NCI-H1417 (cell line): ENCODE measurements at regions not wholly inside any gene's neighbourhood (a gene's known extent, or its start where the extent isn't known, plus 50 kb on each side); places are given as distances from the start of the nearest gene placed in this dataset.
"Not testable (repeated sequence)": the region's sequence is repeated elsewhere in the genome, so short reads cannot be mapped to it uniquely, and the experiment has no call there.

Source experiments
- DNase-seq, 3 experiments: peaks; one replicate each; lab custom pipeline; 2025; lab: John Stamatoyannopoulos, UW

- no peak for DNase-seq
Measured at GRCh38 chr3:166446986-166447385, 609.8 kb upstream of the BCHE start.

DNA sequence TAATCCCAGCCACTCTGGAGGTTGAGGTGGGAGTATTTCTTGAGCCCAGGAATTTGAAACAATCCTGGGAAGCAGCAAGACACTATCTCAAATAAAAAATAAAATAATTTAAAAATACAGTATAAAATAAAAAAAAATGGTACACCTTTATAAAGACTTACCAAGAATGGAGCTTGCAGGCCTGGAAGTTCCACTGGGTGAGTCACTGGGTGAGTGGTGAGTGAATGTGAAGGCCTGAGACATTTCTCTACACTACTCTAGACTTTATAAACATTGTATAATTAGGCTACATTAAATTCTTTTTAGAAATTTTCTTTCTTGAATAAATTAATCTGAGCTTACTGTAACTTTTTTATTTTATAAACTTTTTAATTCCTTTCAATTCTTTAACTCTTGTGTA is 609.1 kb upstream of the BCHE start:
- DNase-seq: no peak

- no peak for DNase-seq
Measured at GRCh38 chr3:166445865-166446264, 608.6 kb upstream of the BCHE start.

GRCh38 chr3:166444756-166445155 is 607.5 kb upstream of the BCHE start:
- no peak for DNase-seq

GRCh38 chr3:166444336-166444735 is 607.1 kb upstream of the BCHE start:
- DNase-seq: no peak

DNA sequence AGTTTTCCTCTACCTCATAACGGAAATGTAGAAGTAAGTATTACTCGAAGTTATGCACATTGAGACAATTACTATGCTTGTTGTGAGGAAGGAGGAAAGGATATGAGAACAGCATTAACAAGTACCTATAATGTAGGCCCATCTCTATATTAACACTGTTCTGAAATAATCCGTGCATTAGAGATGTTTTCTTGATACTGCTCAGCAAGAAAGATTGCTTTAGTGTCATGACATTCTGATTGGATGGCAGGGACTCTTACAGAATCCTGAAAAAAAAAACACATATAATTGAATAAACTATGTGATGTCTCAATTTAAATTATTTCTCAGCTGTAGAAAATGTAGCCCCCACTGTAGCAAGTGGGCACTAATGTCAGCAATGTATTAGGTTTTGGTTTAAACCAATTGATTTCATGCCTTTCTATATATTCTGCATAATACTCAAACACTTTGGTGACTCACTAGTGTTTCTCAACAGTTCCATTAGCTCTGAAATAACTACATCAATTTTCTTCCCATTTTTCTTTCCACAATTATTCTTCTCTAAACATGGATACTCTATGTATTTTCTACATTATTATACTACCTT is 598.3 kb upstream of the BCHE start:
- DNase-seq: no peak

DNA sequence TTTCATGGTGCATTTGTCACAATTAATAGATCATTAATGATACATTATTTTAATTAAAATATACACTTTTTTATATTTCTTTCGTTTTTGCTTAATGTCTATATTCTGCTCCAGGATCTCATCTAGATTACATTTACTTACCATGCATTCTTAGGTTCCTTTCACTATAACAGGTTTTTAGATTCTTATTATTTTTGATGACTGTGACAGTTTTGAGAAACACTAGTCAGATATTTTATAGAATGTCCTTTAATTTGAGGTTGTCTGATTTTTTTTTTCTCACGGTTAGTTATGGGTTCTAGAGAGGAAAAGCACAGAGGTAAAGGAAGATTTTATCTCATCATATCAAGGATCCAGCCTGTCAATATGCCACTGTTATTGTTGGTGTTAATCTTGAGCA is 595.8 kb upstream of the BCHE start:
- no peak for DNase-seq

DNA sequence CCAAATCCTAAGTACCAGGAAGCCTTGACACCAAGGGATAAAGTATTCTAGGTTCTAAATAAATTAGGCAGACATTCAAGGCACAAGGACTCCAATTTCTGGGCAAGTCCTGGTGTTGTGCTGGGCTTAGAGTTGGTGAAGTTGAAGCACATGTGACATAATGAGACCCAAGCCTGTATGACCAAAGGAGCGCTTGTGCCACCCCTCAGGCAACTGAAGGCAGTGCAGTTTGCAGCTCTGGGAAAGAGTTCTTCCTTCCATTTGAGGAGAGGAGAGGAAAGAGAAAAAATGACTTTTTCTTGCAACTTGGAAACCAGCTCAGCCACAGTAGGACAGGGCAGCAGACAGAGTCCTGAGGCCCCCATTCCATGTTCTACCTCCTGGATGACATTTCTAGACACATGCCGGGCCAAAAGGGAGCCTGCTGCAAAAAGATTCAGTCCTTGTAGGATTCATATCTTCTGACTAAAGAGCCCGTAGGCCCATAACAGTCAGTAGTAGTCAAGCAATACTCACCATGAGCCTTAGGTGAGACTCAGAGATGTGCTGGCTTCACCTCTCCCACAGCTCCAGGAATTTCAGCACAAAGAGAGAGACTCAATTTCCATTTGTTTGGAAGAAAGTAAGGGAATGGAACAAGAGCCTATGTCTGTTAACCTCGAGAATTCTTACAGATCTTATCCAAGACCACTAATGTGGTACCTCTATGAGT is 588.8 kb upstream of the BCHE start:
- DNase-seq: no peak

GRCh38 chr3:166425021-166425420 is 587.8 kb upstream of the BCHE start:
- DNase-seq: no peak

- DNase-seq: not testable (repeated sequence)
Measured at GRCh38 chr3:166423824-166424513, 586.7 kb upstream of the BCHE start.

DNA sequence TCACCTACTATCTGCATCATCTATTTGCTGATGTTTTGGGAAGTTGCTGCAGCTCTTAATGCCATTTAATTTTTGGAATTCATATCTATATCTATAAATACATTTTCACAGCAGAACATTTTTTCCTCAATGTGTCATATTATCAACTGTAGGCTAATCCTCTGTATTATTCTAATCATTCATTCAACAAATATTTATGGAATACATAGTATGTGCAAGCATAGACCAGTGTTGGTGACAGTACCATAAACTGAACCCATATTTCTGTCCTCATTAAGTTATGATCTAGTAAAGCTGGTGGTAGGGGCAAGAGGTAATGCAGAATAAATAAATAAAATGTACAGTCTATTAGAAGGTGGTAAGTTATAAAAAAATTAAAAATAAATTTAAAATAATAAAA is 585.3 kb upstream of the BCHE start:
- no peak for DNase-seq

DNA sequence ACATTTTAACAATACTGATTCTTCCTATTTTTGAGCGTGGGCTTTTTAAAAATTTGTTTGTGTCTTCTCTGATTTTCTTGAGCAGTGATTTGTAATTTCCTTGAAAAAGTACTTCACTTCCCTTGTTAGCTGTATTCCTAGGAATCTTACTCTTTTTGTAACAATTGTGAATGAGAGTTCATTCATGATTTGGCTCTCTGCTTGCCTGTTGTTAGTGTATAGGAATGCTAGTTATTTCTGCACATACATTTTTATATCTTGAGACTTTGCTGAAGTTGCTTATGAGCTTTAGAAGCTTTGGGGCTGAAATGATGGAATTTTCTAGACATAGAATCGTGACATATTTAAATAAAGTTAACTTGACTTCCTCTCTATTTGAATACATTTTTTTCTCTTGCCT is 582.8 kb upstream of the BCHE start:
- DNase-seq: no peak

DNA sequence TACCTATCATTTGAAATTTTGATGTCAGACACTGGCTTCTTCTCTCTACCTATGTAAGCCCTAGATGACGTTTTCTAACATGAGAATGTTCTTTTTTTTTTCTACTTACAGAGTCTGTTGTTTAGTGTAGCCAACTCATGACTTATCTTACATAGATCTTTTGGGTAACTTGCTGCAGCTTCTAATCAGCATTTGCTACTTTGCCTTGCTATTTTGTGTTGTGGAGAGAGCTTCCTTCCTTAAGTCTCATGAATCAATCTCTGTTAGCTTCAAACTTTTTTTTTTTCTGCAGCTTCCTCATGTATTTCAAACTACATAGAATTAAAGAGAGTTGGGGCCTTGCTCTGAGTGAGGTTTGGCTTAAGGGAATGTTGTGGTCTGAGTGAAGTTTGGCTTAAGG is 568.7 kb upstream of the BCHE start:
- DNase-seq: no peak

- DNase-seq: no peak
Measured at GRCh38 chr3:166405465-166405864, 568.2 kb upstream of the BCHE start.

DNA sequence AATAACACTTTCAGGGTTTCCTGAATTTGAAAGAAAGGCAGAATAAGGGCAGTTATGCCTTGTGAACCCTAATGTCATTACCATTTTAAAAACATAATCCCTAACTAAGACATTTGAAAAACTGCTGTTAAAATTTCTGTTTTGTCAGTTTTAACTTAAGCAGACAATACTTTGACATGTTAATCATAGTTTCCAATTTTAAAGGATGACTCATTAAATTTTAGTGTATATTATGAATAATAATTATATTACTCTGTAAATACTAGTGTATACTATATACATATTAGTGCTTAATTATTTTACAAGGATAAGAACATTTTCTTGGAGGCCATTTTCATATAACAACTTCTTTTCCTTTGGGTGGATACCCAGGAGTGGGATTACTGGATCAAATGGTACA is 553.1 kb upstream of the BCHE start:
- no peak for DNase-seq

DNA sequence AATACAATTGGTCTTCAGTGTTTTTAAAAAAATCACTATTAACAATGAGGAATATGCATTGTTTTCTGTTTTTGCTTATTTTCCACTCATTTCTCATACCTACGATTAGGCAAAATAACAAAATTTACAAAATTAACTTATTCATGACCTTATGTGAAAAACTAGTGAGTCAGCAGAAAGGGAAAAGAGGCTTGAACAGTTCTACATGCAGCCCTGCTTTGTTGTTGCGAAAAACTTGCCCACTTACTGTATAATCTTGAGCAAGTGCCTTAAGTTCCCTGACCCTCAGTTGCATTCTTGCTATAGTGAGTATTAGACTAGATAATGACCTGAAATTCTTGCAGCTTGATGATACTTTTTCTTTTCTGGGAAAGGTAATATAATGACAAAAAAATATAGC is 551.1 kb upstream of the BCHE start:
- DNase-seq: no peak

DNA sequence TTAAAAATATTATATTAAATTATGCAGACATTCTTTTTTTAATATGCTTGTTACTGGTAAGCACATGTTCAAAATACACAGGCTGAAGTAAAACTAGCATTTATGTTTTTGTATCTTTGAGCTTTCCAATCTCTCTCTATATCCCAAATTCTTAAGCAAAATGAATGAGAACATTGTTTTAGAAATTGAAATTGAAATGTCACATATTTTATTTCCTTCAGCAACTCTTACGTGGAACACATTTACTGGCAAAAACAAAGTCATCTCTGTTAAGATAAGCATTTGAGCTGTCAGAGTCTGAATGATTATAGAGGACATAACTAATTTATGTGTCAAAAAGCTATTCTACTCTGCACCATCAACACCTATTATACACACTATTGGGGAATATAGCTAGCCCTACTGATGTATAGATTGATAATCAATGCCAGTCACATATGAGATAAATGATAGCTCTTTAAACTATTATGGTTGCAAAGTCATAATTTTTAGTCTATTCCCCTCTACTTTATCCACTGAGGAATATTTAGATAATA is 535.4 kb upstream of the BCHE start:
- DNase-seq: no peak

- peak in 1 of 3 experiments; percentile 12 for DNase-seq
Measured at GRCh38 chr3:166367947-166368533, 530.8 kb upstream of the BCHE start.

DNA sequence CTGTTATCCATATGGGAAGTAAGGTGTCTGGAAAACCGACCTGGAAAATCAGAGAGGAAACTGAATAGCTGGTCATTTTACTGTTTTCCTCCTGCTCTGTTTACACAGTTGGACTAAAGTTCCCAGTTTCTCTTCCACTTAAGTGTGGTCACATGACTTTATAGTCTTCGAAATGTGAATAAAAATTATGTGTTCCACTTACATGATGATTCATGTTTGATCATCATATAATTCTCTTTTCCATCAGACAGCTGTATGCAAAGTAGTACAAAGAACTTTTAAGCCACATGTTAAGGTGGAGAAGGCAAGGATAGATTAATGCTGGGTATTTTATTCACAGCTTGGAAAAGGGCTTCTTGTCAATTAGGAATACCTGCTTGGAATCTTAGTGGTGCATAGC is 525.5 kb upstream of the BCHE start:
- peak in 2 of 3 experiments; percentile 32 to 56 for DNase-seq

DNA sequence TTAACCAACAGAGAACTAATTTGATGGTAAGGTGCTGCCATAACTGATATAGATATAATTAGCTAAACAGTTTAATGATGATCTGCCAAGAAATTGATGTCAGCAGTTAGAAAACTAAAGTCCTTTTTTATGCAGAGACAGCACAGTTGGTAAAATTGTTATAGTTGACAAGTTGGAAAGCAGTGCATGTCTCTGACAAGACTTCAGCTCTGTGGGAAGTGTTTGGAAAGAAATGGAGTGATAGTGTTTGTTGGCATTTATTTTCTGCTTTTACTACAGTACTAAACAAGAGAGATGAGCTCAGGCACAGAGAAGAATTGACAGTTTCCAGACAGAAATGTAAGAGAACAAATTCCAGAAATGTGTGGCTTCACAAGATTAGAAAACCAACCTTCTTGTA is 523.5 kb upstream of the BCHE start:
- no peak for DNase-seq

GRCh38 chr3:166351461-166351860 is 514.2 kb upstream of the BCHE start:
- DNase-seq: no peak

DNA sequence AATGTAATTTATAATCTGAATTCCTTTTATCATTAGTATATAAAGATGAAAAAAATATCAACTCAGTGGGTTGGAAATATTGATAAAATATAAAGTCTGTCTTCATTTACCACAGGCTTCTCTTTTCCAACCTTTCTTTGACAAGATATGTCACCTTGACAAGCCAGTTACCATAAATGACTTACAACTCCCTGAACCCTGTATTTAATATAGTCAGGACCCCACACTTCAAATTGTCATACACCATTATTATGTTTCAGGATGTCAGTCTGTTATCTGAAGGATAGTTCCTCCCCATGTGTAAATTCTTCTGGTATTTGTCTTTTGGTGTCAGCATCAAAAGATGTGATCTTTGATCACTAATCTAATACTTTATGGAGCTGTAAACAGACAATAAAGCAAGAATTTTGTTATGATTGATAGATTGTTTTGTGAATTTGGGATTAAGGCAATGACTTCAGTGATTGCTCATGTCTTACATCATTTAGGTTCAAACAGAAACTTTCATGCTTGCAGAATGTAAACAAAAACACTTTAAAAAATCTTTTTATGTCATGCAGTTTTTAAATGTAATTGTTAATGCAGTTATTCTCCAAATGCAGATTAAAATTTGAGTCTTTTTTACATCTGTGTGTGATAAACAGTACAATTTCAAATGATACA is 503.5 kb upstream of the BCHE start:
- DNase-seq: no peak
